Epithelial cell of proximal tubule (primary cell): ENCODE measurements at regions not wholly inside any gene's neighbourhood (a gene's known extent, or its start where the extent isn't known, plus 50 kb on each side); places are given as distances from the start of the nearest gene placed in this dataset.

ENCODE experiments used
- DNase-seq: peaks from one replicate; pipeline ENCODE4 v3.0.0-alpha.2; 2011; ENCODE audit warnings: low read depth
- H3K4me3 ChIP-seq: 2 replicates; pipeline ENCODE4 v1.5.1; 2011; ENCODE audit warnings: low read depth, mild to moderate bottlenecking, low read length
- TF ChIP-seq, protein P1 (sequence below): conservative IDR thresholded peaks from 2 replicates; pipeline ENCODE4 v1.5.1; 2012; ENCODE audit warnings: low read depth, mild to moderate bottlenecking, low read length

DNA sequence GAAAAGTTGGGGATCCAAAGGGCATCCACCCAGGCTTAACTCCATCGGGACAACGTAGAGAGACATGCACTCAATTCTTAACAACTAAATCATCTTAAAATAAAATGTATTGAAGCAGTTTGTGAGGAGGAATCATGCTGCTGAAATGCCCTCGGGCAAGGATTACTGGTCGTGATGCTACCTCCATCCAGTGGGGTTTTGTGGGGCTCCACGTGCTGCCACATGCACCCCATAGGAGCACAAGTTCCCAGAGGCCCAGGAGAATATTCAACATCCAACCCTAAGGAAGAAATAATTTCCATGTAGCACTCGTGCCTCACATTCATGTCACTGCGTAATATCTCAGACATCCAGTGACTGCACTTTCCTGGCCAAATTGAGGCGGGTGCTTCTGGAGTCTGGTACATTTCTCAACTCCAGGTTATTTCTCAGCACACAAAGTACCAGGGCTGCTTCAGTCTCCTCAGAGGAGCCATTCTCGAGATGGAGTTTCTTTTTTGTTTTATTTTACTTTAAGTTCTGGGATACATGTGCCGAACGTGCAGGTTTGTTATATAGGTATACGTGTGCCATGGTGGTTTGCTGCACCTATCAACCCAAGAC, 429.8 kb downstream of the FOXO1 start:
- TF ChIP-seq, protein P1, sequence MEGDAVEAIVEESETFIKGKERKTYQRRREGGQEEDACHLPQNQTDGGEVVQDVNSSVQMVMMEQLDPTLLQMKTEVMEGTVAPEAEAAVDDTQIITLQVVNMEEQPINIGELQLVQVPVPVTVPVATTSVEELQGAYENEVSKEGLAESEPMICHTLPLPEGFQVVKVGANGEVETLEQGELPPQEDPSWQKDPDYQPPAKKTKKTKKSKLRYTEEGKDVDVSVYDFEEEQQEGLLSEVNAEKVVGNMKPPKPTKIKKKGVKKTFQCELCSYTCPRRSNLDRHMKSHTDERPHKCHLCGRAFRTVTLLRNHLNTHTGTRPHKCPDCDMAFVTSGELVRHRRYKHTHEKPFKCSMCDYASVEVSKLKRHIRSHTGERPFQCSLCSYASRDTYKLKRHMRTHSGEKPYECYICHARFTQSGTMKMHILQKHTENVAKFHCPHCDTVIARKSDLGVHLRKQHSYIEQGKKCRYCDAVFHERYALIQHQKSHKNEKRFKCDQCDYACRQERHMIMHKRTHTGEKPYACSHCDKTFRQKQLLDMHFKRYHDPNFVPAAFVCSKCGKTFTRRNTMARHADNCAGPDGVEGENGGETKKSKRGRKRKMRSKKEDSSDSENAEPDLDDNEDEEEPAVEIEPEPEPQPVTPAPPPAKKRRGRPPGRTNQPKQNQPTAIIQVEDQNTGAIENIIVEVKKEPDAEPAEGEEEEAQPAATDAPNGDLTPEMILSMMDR = no peak
- DNase-seq = no peak
- H3K4me3 ChIP-seq = no peak overlapping the region

DNA sequence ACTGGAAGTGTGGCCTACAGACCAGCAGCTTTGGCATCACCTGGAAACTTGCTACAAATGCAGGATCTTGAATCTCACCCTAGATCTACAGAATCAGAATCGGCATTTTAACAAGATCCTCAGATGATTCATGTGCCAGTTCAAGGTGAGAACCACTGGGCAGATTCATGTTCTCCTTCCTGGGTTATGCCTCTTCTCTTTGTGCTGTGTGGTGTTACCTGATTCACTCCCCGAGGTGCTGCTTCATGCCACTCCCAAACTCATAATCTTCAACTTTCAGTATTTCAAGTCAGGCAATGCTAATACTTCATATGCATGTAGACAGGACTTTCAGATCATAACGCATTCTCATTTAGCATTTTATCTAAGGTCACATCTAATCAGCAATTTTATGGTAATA, 427.7 kb downstream of the FOXO1 start:
- TF ChIP-seq, protein P1 = no peak
- no peak for DNase-seq

DNA sequence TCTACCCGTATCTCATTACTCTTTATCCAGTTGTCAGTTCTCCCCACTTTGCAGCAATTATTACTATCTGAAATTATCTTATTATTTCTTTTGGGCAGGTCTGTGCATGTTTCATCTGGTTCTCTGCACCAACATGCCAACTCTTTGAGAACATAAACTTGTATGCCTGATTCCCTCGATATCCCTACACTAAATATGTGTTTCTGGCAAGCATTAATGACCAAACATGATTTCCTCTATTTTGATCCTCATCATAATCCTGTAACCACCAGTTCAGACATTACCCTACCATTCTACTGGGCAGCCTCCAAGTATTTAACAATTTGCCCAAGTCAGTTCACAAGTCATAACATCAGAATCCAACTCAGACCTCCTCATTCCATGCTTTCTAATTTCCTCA, 426.1 kb downstream of the FOXO1 start:
- TF ChIP-seq, protein P1 = no peak
- H3K4me3 ChIP-seq = no peak overlapping the region
- DNase-seq = no peak

More for the DNA sequence above, 427.7 kb downstream of the FOXO1 start:
- H3K4me3 ChIP-seq = no peak overlapping the region

DNA sequence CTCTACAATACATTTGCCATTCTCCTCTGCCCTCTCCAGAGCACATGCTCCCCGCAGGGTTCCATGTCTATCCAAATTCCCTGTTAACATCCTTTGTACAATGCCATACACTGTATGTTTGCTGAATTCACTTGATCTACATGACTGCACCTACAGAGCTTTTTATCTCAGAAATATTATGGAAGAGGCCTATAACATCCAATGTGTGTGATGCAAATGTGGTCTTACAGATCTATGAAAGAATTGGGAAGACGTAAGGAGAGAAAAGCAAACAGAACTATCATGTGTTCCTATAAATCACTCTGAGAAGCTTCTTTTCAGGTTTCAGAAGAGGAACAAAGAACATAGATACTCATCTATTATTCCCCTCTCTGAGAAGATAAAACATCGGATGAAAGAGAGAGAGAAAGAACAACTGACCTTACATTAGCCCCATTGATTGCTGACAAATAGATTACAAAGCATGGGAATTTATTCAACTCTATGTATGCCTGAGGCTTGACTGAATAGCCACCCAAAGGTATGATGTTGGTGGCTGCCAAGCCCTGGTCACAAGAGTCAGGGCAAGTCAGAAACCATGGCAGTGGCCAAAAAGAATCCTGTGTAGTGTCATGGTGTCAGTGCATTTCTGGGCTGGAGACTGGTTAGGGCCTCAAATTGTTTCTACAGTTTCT, 425.2 kb downstream of the FOXO1 start:
- TF ChIP-seq, protein P1 = no peak
- DNase-seq = no peak
- no peak overlapping the region for H3K4me3 ChIP-seq

DNA sequence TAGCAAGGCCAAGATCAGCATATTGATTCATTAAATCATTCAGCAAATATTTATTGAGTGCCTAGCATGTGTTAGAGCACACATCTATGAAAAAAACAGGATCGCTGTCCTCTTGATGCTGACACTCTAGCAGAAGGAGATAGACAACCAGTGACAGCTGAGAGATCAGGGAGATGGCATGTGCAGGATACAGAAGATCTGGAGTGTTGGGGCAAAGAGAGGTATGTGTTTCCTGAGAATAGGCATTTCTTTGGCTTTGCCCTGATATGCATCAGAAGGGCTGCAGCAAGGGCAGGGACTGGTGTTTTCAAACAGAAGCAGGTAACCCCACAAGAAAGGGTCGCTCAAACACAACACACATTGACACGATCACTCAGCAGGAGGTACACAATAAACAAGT, 423.4 kb downstream of the FOXO1 start:
- DNase-seq = no peak
- H3K4me3 ChIP-seq = no peak overlapping the region
- TF ChIP-seq, protein P1 = no peak

DNA sequence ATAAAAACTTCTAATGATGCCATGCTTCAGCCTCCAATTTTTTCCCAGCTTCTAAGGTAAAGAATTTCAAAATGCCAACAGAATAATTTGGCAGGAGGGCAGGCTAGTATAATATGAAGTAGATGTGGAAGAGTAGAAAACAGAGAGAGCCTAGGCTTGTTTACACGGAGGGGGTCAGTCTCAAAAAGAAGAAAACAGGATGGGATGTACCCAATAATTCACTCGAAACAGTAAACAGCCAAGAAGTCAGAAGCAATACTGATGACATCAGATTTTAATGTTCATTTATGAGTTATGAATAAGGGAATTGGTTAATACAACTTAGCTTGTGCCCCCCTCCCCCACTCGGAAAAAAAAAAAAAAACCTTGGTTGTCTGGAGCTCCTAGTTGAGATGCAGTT, 422.5 kb downstream of the FOXO1 start:
- no peak for DNase-seq
- TF ChIP-seq, protein P1 = no peak
- no peak overlapping the region for H3K4me3 ChIP-seq

DNA sequence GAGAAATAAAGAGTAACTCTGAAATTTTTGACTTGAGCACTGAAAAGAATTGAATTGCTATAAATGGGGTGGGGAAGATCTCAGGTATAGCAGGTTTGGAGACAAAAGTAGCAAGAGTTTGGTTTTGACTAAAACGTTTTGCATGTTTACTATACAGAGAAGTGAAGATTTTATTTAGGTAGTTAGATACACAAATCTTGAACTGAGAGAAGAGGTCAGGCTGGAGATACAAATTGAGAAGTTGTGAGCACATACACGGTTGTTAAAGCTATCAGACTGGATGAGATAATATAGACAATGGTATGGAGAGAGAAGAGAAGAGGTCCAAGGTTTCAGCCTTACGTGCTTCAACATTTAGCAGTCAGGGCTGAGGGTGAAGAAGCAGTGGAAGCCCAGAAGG, 420.9 kb downstream of the FOXO1 start:
- no peak overlapping the region for H3K4me3 ChIP-seq

More for the DNA sequence above, 420.9 kb downstream of the FOXO1 start:
- DNase-seq = no peak
- TF ChIP-seq, protein P1 = no peak
